ENCODE measurements at regions not wholly inside any gene's neighbourhood (a gene's known extent, or its start where the extent isn't known, plus 50 kb on each side); places are given as distances from the start of the nearest gene placed in this dataset.

- Histone ChIP-seq H4K5ac (ENCODE audit: insufficient read length, low read depth, low read length) (no peak overlapping the region), H3K18ac (ENCODE audit: extremely low read depth, low read length) (no peak overlapping the region), H2BK120ac (replicated peaks; ENCODE audit: low read depth, low read length) (no peak overlapping the region), H4K91ac (replicated peaks; ENCODE audit: insufficient read length, low read length) (no peak overlapping the region), H4K8ac (ENCODE audit: extremely low read depth, insufficient read depth, low read length) (no peak overlapping the region), H3K23ac (ENCODE audit: insufficient read length) (no peak overlapping the region), H2BK15ac (ENCODE audit: low read length) (no peak overlapping the region), H3K4me1 (replicated peaks in 1 of 4; ENCODE audit: control insufficient read depth in 3 of 4, insufficient read depth in 4 of 4, low read length in 3 of 4) (0 out of 7 replicates have a peak, but pooled peaks cover 0 to 2% (median 0%) of the 10 kb centered on the region in 4 experiments), H3K27ac (ENCODE audit: low read depth, low read length) (no peak overlapping the region), H2BK20ac (ENCODE audit: low read length) (no peak overlapping the region), H4K20me1 (replicated peaks in 1 of 2; ENCODE audit: control insufficient read depth in 1 of 2, insufficient read depth in 2 of 2, low read length in 2 of 2) (no peaks in the 10 kb centered on the region), H2BK12ac (ENCODE audit: low read depth, low read length) (no peak overlapping the region), H3K4ac (replicated peaks; ENCODE audit: insufficient read length, low read depth, low read length) (no peak overlapping the region), H3K9ac (replicated peaks in 1 of 4; ENCODE audit: extremely low read depth in 1 of 4, low read depth in 3 of 4, low read length in 3 of 4) (no peak overlapping the region), H3K14ac (ENCODE audit: insufficient read length) (no peak overlapping the region), H3K4me3 (ENCODE audit: extremely low read depth in 1 of 4, insufficient read depth in 2 of 4, low read depth in 3 of 4, low read length in 4 of 4) (no peak overlapping the region), H3K23me2 (ENCODE audit: low read depth, low read length) (no peaks in the 10 kb centered on the region), H3K27me3 (replicated peaks in 1 of 4; ENCODE audit: control insufficient read depth in 3 of 4, extremely low read depth in 1 of 4, insufficient read depth in 3 of 4, low read length in 3 of 4) (no peaks in the 10 kb centered on the region), H3K56ac (replicated peaks; ENCODE audit: insufficient read length, low read depth, low read length) (no peak overlapping the region), H2BK5ac (ENCODE audit: low read depth, low read length) (no peak overlapping the region), H3K9me3 (ENCODE audit: insufficient read depth in 2 of 2, low read depth in 1 of 2, low read length in 1 of 2) (no peaks in the 10 kb centered on the region), H3K4me2 (ENCODE audit: insufficient read depth in 1 of 2, low read depth in 2 of 2, low read length in 2 of 2) (no peak overlapping the region), H3K36me3 (ENCODE audit: control insufficient read depth in 2 of 4, insufficient read depth in 4 of 4, low read length in 3 of 4) (no peaks in the 10 kb centered on the region), H2AFZ (ENCODE audit: low read length) (no peak overlapping the region), H3K79me1 (ENCODE audit: low read depth, low read length) (no peaks in the 10 kb centered on the region), H2AK5ac (ENCODE audit: low read depth, low read length) (no peak overlapping the region), H3K79me2 (ENCODE audit: control insufficient read depth in 1 of 2, insufficient read depth in 2 of 2, low read length in 2 of 2) (no peaks in the 10 kb centered on the region)
- ChIA-PET CTCF (ENCODE audit: partially characterized antibody) (interaction anchor here (1.4 to 1.5 kb wide), 2 partner anchors 8 kb away, joined by 5 to 9 read pairs; no protein-coding TSS in a partner anchor), POLR2A (ENCODE audit: partially characterized antibody) (interaction anchor here (0.7 to 1.5 kb wide), 2 partner anchors 21 to 25 kb away, joined by 3 read pairs; no protein-coding TSS in a partner anchor)
- DNase-seq (ENCODE audit: low read depth in 1 of 2, low spot score in 2 of 2) (no peak), FAIRE-seq (no peak)
- WGBS, 2 experiments (ENCODE audit: extremely low coverage in 1 of 2, insufficient coverage in 1 of 2, insufficient read length in 1 of 2, insufficient replicate concordance in 2 of 2, low coverage in 1 of 2, low lambda C conversion rate in 2 of 2, missing lambda C conversion rate in 1 of 2) = 85% methylated on average over 8 of the region's 8 CpGs; no CpG with 5 or more reads in 1 of the 2 experiments
Measured at GRCh38 chr10:14403881-14404623, 73.3 kb upstream of the FRMD4A start.

Measured in H1 (cell line).